Neural progenitor cell (in vitro differentiated cells): ENCODE measurements at regions not wholly inside any gene's neighbourhood (a gene's known extent, or its start where the extent isn't known, plus 50 kb on each side); places are given as distances from the start of the nearest gene placed in this dataset.

Source experiments
- DNase-seq: peaks from one replicate; pipeline ENCODE4 v3.0.0-alpha.2; 2016; ENCODE audit warnings: low spot score
- H2AFZ ChIP-seq: fragments of 200-600 bp; sonication (generic); replicated peaks from 2 replicates; pipeline ENCODE4 v1.6.1; 2016; ENCODE audit warnings: antibody characterized with exemption
- H3F3A ChIP-seq: fragments of 200-600 bp; sonication (generic); 2 replicates; pipeline ENCODE4 v1.6.1; 2016; ENCODE audit warnings: antibody characterized with exemption, low read depth
- H3K27ac ChIP-seq: fragments of 200-600 bp; sonication (generic); 2 replicates; pipeline ENCODE4 v1.5.1; 2016; ENCODE audit warnings: mild to moderate bottlenecking
- H3K27me3 ChIP-seq: fragments of 200-600 bp; sonication (generic); 2 replicates; pipeline ENCODE4 v1.6.1; 2016; ENCODE audit warnings: mild to moderate bottlenecking, moderate library complexity
- H3K36me3 ChIP-seq: fragments of 200-600 bp; sonication (generic); 2 replicates; pipeline ENCODE4 v1.5.1; 2016
- H3K4me1 ChIP-seq: fragments of 200-600 bp; sonication (generic); 2 replicates; pipeline ENCODE4 v1.6.1; 2016; ENCODE audit warnings: mixed run types
- H3K4me2 ChIP-seq: fragments of 200-600 bp; sonication (generic); 2 replicates; pipeline ENCODE4 v1.6.1; 2016
- H3K4me3 ChIP-seq: fragments of 200-600 bp; sonication (generic); 2 replicates; pipeline ENCODE4 v1.5.1; 2016
- H3K79me2 ChIP-seq: fragments of 200-600 bp; sonication (generic); 2 replicates; pipeline ENCODE4 v1.6.1; 2016; ENCODE audit warnings: low read depth
- H3K9ac ChIP-seq: fragments of 200-600 bp; sonication (generic); 2 replicates; pipeline ENCODE4 v1.6.1; 2016
- H3K9me3 ChIP-seq: fragments of 200-600 bp; sonication (generic); 2 replicates; pipeline ENCODE4 v1.5.1; 2016; ENCODE audit warnings: low read depth
- H4K20me1 ChIP-seq: fragments of 200-600 bp; sonication (generic); 2 replicates; pipeline ENCODE4 v1.6.1; 2016; ENCODE audit warnings: low read depth
- H3K27ac Mint-ChIP-seq: 3 replicates; pipeline ENCODE4 v1.8.0; 2021; ENCODE audit warnings: mixed read lengths
- H3K27me3 Mint-ChIP-seq: 2 replicates; pipeline ENCODE4 v1.8.0; 2022; ENCODE audit warnings: low read depth, mild to moderate bottlenecking, inconsistent platforms, moderate library complexity, mixed read lengths; ENCODE audit not compliant: insufficient read depth
- H3K36me3 Mint-ChIP-seq: 3 replicates; pipeline ENCODE4 v1.8.0; 2021; ENCODE audit warnings: mixed read lengths
- H3K4me1 Mint-ChIP-seq: 3 replicates; pipeline ENCODE4 v1.8.0; 2021; ENCODE audit warnings: mixed read lengths
- H3K4me3 Mint-ChIP-seq: 3 replicates; pipeline ENCODE4 v1.8.0; 2021; ENCODE audit warnings: mild to moderate bottlenecking, moderate library complexity, mixed read lengths
- H3K9me3 Mint-ChIP-seq: 3 replicates; pipeline ENCODE4 v1.8.0; 2020; ENCODE audit warnings: mixed read lengths
- EZH2 ChIP-seq: fragments of 200-600 bp; sonication (generic); IDR thresholded peaks from 2 replicates; pipeline ENCODE4 v1.6.1; 2017; ENCODE audit warnings: antibody characterized with exemption, mild to moderate bottlenecking, moderate library complexity
- EZH2phosphoT487 ChIP-seq: fragments of 200-600 bp; sonication (generic); IDR thresholded peaks from 2 replicates; pipeline ENCODE4 v1.6.1; 2017; ENCODE audit warnings: antibody characterized with exemption
- TF ChIP-seq, protein P1 (sequence below): fragments of 200-600 bp; sonication (generic); IDR thresholded peaks from 2 replicates; pipeline ENCODE4 v1.5.1; 2017; ENCODE audit warnings: antibody characterized with exemption, mild to moderate bottlenecking

DNA sequence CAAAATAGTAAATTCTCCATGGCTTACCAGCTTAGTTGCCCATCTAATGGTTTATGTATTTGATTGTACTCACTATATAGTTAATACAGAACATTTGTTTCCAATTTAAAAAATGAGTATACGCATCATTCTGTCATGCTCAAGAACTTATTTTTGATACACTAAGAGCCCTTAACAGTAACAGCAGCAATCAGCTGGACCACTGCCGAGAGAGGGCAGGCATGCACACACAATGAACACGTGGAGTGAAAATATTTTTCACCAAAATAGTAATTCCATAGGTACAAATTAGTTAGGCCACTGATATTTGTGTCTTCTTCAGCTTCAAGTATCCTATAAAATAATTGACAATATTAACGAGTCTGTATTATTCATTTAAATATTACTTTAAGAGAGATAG is 109.9 kb downstream of the KLF12 start:
- no peaks in the 10 kb centered on the region for H3K27me3 Mint-ChIP-seq
- H4K20me1 ChIP-seq: no peaks in the 10 kb centered on the region
- no peak overlapping the region for H3K27ac Mint-ChIP-seq
- H3K9me3 Mint-ChIP-seq: peaks cover 14% of the 10 kb centered on the region
- no peak overlapping the region for H3K9ac ChIP-seq
- H3K27me3 ChIP-seq: no peaks in the 10 kb centered on the region
- H3K36me3 ChIP-seq: no peaks in the 10 kb centered on the region
- H3K4me3 Mint-ChIP-seq: no peak overlapping the region
- TF ChIP-seq, protein P1, sequence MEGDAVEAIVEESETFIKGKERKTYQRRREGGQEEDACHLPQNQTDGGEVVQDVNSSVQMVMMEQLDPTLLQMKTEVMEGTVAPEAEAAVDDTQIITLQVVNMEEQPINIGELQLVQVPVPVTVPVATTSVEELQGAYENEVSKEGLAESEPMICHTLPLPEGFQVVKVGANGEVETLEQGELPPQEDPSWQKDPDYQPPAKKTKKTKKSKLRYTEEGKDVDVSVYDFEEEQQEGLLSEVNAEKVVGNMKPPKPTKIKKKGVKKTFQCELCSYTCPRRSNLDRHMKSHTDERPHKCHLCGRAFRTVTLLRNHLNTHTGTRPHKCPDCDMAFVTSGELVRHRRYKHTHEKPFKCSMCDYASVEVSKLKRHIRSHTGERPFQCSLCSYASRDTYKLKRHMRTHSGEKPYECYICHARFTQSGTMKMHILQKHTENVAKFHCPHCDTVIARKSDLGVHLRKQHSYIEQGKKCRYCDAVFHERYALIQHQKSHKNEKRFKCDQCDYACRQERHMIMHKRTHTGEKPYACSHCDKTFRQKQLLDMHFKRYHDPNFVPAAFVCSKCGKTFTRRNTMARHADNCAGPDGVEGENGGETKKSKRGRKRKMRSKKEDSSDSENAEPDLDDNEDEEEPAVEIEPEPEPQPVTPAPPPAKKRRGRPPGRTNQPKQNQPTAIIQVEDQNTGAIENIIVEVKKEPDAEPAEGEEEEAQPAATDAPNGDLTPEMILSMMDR: no peak
- no peak for TF ChIP-seq EZH2phosphoT487
- TF ChIP-seq EZH2: no peak
- no peak overlapping the region for H3K27ac ChIP-seq
- no peak overlapping the region for H3K4me3 ChIP-seq
- peaks cover 12% of the 10 kb centered on the region for H3K4me1 ChIP-seq
- peaks cover 25% of the 10 kb centered on the region for H3K36me3 Mint-ChIP-seq
- H3K4me1 Mint-ChIP-seq: peaks cover 29% of the 10 kb centered on the region
- no peak overlapping the region for H3K4me2 ChIP-seq
- no peaks in the 10 kb centered on the region for H3F3A ChIP-seq
- no peak overlapping the region for H2AFZ ChIP-seq
- no peaks in the 10 kb centered on the region for H3K9me3 ChIP-seq
- no peak for DNase-seq
- H3K79me2 ChIP-seq: no peaks in the 10 kb centered on the region

DNA sequence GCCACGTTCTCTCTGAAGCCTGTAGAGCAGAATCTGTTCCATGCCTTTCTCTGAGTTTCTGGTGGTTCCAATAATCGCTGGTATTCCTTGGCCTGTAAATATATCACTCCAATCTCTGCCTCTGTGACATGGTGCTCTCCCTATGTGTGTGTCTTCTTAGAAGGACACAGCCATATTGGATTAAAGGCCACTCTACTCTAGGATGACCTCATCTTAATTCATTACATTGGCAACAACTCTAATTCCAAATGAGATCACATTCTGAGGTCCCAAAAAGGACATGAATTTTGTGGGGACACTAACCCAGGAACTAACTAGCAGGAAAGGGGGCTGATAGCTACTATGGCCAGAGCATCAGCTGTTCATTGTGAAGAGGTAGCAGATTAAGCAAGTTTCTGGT is 110.7 kb downstream of the KLF12 start:
- Histone ChIP-seq H3K79me2 (no peaks in the 10 kb centered on the region), H3K4me2 (no peak overlapping the region), H3F3A (no peaks in the 10 kb centered on the region), H3K27me3 (no peaks in the 10 kb centered on the region), H2AFZ (no peak overlapping the region), H3K4me1 (peaks cover 12% of the 10 kb centered on the region), H3K9ac (no peak overlapping the region), H4K20me1 (no peaks in the 10 kb centered on the region), H3K9me3 (no peaks in the 10 kb centered on the region), H3K27ac (no peak overlapping the region), H3K36me3 (no peaks in the 10 kb centered on the region), H3K4me3 (no peak overlapping the region)
- Mint-ChIP-seq H3K27ac (no peak overlapping the region), H3K27me3 (no peaks in the 10 kb centered on the region), H3K9me3 (peaks cover 14% of the 10 kb centered on the region), H3K4me3 (no peak overlapping the region), H3K4me1 (peaks cover 29% of the 10 kb centered on the region), H3K36me3 (peaks cover 25% of the 10 kb centered on the region)
- DNase-seq: no peak
- TF ChIP-seq, protein P1: no peak
- TF ChIP-seq EZH2phosphoT487 (no peak), EZH2 (no peak)

DNA sequence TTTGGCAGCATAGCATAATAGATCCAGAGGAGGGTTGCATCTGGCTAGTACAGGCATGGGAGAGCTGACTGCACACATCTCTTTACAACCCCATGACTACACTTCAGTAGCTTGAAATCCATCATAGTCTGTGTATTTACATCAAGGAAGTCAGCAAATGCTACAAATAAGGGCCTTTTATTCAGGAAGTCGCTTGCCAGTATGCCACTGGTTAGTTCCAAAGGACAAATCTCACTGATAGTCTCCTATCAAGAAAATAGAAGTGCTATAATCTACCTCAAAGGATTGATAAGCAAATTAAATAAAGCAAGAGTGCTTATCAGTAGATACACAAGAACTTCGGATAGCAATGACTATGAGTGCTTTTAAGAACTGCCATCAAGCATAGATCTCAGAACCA is 112.7 kb downstream of the KLF12 start:
- Histone ChIP-seq H2AFZ (no peak overlapping the region), H3K9ac (no peak overlapping the region)
- no peak overlapping the region for H3K4me3 Mint-ChIP-seq

More for the DNA sequence above, 112.7 kb downstream of the KLF12 start:
- DNase-seq: no peak
- no peak overlapping the region for H3K27ac Mint-ChIP-seq
- H3K36me3 Mint-ChIP-seq: peaks cover 25% of the 10 kb centered on the region
- Histone ChIP-seq H4K20me1 (no peaks in the 10 kb centered on the region), H3K36me3 (no peaks in the 10 kb centered on the region), H3K9me3 (no peaks in the 10 kb centered on the region), H3K4me3 (no peak overlapping the region), H3K4me2 (no peak overlapping the region), H3K27ac (no peak overlapping the region), H3K27me3 (no peaks in the 10 kb centered on the region), H3F3A (no peaks in the 10 kb centered on the region), H3K4me1 (no peaks in the 10 kb centered on the region), H3K79me2 (no peaks in the 10 kb centered on the region)
- peaks cover 16% of the 10 kb centered on the region for H3K4me1 Mint-ChIP-seq
- no peaks in the 10 kb centered on the region for H3K27me3 Mint-ChIP-seq
- H3K9me3 Mint-ChIP-seq: peaks cover 14% of the 10 kb centered on the region
- no peak for TF ChIP-seq EZH2phosphoT487
- TF ChIP-seq, protein P1: no peak
- TF ChIP-seq EZH2: no peak
